HPDE6-E6E7 (cell line): ENCODE measurements at regions not wholly inside any gene's neighbourhood (a gene's known extent, or its start where the extent isn't known, plus 50 kb on each side); places are given as distances from the start of the nearest gene placed in this dataset.

Experiments
- DNase-seq: peaks from one replicate; pipeline ENCODE4 v3.0.0; 2011; ENCODE audit warnings: missing footprints; ENCODE audit errors: extremely low spot score

GRCh38 chr2:153005071-153005730 is 286.8 kb downstream of the ARL6IP6 start:
- DNase-seq = no peak

- no peak for DNase-seq
Measured at GRCh38 chr2:153004627-153005026, 286.2 kb downstream of the ARL6IP6 start.

- DNase-seq = no peak
Measured at GRCh38 chr2:152974146-152974545, 255.7 kb downstream of the ARL6IP6 start.

GRCh38 chr2:152971685-152972084 is 253.3 kb downstream of the ARL6IP6 start:
- no peak for DNase-seq

GRCh38 chr2:152962446-152962845 is 244.0 kb downstream of the ARL6IP6 start:
- no peak for DNase-seq

GRCh38 chr2:152961351-152961750 is 242.9 kb downstream of the ARL6IP6 start:
- DNase-seq = no peak

- peak; percentile 6 for DNase-seq
Measured at GRCh38 chr2:152950126-152950525, 231.7 kb downstream of the ARL6IP6 start.

- no peak for DNase-seq
Measured at GRCh38 chr2:152944099-152944498, 225.7 kb downstream of the ARL6IP6 start.

GRCh38 chr2:152942940-152943440 is 224.6 kb downstream of the ARL6IP6 start:
- no peak for DNase-seq

GRCh38 chr2:152930501-152930900 is 212.1 kb downstream of the ARL6IP6 start:
- no peak for DNase-seq

- DNase-seq = no peak
Measured at GRCh38 chr2:152929628-152930027, 211.2 kb downstream of the ARL6IP6 start.

GRCh38 chr2:152925547-152926448 is 207.4 kb downstream of the ARL6IP6 start:
- DNase-seq = peak; percentile 21

- DNase-seq = peak; percentile 58
Measured at GRCh38 chr2:152924722-152925121, 206.3 kb downstream of the ARL6IP6 start.

- no peak for DNase-seq
Measured at GRCh38 chr2:152924219-152924618, 205.8 kb downstream of the ARL6IP6 start.

- peak; percentile 54 for DNase-seq
Measured at GRCh38 chr2:152920846-152921245, 202.4 kb downstream of the ARL6IP6 start.

GRCh38 chr2:152910970-152911369 is 192.6 kb downstream of the ARL6IP6 start:
- DNase-seq = no peak

- no peak for DNase-seq
Measured at GRCh38 chr2:152907046-152907445, 188.6 kb downstream of the ARL6IP6 start.

- no peak for DNase-seq
Measured at GRCh38 chr2:152894051-152894450, 175.6 kb downstream of the ARL6IP6 start.

GRCh38 chr2:152890736-152891135 is 172.3 kb downstream of the ARL6IP6 start:
- no peak for DNase-seq

GRCh38 chr2:152883951-152884487 is 165.6 kb downstream of the ARL6IP6 start:
- no peak for DNase-seq

- DNase-seq = no peak
Measured at GRCh38 chr2:152881527-152881926, 163.1 kb downstream of the ARL6IP6 start.

- no peak for DNase-seq
Measured at GRCh38 chr2:152879275-152879674, 160.9 kb downstream of the ARL6IP6 start.
